Right lung (tissue), 2 donors: ENCODE measurements at regions not wholly inside any gene's neighbourhood (a gene's known extent, or its start where the extent isn't known, plus 50 kb on each side); places are given as distances from the start of the nearest gene placed in this dataset.
"Not testable (repeated sequence)": the region's sequence is repeated elsewhere in the genome, so short reads cannot be mapped to it uniquely, and the experiment has no call there.

Experiments
- DNase-seq, 2 donors: peaks; one replicate each; pipeline ENCODE4 v3.0.0-alpha.2; 2013

GRCh38 chr2:66177128-66177796 is 257.7 kb upstream of the MEIS1 start:
- not testable (repeated sequence) for DNase-seq

- DNase-seq, result no peak
Observed at GRCh38 chr2:66174491-66174890, 260.4 kb upstream of the MEIS1 start.

GRCh38 chr2:66173645-66174044 is 261.3 kb upstream of the MEIS1 start:
- DNase-seq, result no peak

GRCh38 chr2:66171530-66171929 is 263.4 kb upstream of the MEIS1 start:
- DNase-seq, result no peak

GRCh38 chr2:66170744-66171330 is 264.1 kb upstream of the MEIS1 start:
- DNase-seq, result no peak

- no peak for DNase-seq
Observed at GRCh38 chr2:66169076-66169475, 265.8 kb upstream of the MEIS1 start.

- no peak for DNase-seq
Observed at GRCh38 chr2:66164470-66164869, 270.5 kb upstream of the MEIS1 start.

GRCh38 chr2:66156171-66156570 is 278.8 kb upstream of the MEIS1 start:
- DNase-seq, result no peak

GRCh38 chr2:66153941-66154340 is 281.0 kb upstream of the MEIS1 start:
- DNase-seq, result no peak

- DNase-seq, result no peak
Observed at GRCh38 chr2:66145490-66145889, 289.4 kb upstream of the MEIS1 start.

- DNase-seq, result not testable (repeated sequence)
Observed at GRCh38 chr2:66144324-66144723, 290.6 kb upstream of the MEIS1 start.

GRCh38 chr2:66137606-66138130 is 297.3 kb upstream of the MEIS1 start:
- DNase-seq, result peak in 1 of 2 donors; percentile 17

GRCh38 chr2:66134138-66134701 is 300.7 kb upstream of the MEIS1 start:
- no peak for DNase-seq

GRCh38 chr2:66127656-66128055 is 307.3 kb upstream of the MEIS1 start:
- no peak for DNase-seq

- DNase-seq, result no peak
Observed at GRCh38 chr2:66127061-66127460, 307.9 kb upstream of the MEIS1 start.

- no peak for DNase-seq
Observed at GRCh38 chr2:66125951-66126350, 309.0 kb upstream of the MEIS1 start.

GRCh38 chr2:66122516-66122915 is 312.4 kb upstream of the MEIS1 start:
- peak; percentile 77 to 86 for DNase-seq

- no peak for DNase-seq
Observed at GRCh38 chr2:66121946-66122345, 313.0 kb upstream of the MEIS1 start.

- DNase-seq, result no peak
Observed at GRCh38 chr2:66113988-66114625, 320.8 kb upstream of the MEIS1 start.

- no peak for DNase-seq
Observed at GRCh38 chr2:66111706-66112105, 323.2 kb upstream of the MEIS1 start.

- DNase-seq, result no peak
Observed at GRCh38 chr2:66110608-66111007, 324.3 kb upstream of the MEIS1 start.

GRCh38 chr2:66110086-66110485 is 324.8 kb upstream of the MEIS1 start:
- no peak for DNase-seq

GRCh38 chr2:66109419-66109818 is 325.5 kb upstream of the MEIS1 start:
- no peak for DNase-seq
